ENCODE measurements at regions not wholly inside any gene's neighbourhood (a gene's known extent, or its start where the extent isn't known, plus 50 kb on each side); places are given as distances from the start of the nearest gene placed in this dataset.

- intact Hi-C loops (cut with DNase I): no loop called here
- H3K4me3 ChIP-seq: no peak overlapping the region
- no peaks in the 10 kb centered on the region for H3K36me3 ChIP-seq
- no peaks in the 10 kb centered on the region for H3K9me3 ChIP-seq
- no peak overlapping the region for H3K27ac ChIP-seq
- WGBS (ENCODE audit: insufficient coverage, low coverage, low lambda C conversion rate, missing lambda C conversion rate): 55% methylated on average over 2 of the region's 3 CpGs
- TF ChIP-seq POLR2A (IDR thresholded peaks at IDR 0.05): no peak
- TF ChIP-seq, protein P1, sequence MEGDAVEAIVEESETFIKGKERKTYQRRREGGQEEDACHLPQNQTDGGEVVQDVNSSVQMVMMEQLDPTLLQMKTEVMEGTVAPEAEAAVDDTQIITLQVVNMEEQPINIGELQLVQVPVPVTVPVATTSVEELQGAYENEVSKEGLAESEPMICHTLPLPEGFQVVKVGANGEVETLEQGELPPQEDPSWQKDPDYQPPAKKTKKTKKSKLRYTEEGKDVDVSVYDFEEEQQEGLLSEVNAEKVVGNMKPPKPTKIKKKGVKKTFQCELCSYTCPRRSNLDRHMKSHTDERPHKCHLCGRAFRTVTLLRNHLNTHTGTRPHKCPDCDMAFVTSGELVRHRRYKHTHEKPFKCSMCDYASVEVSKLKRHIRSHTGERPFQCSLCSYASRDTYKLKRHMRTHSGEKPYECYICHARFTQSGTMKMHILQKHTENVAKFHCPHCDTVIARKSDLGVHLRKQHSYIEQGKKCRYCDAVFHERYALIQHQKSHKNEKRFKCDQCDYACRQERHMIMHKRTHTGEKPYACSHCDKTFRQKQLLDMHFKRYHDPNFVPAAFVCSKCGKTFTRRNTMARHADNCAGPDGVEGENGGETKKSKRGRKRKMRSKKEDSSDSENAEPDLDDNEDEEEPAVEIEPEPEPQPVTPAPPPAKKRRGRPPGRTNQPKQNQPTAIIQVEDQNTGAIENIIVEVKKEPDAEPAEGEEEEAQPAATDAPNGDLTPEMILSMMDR (IDR thresholded peaks at IDR 0.05): no peak
- no peaks in the 10 kb centered on the region for H3K4me1 ChIP-seq
- no peaks in the 10 kb centered on the region for H3K27me3 ChIP-seq
- DNase-seq: no peak
- ATAC-seq: no peak
Observed at GRCh38 chr9:84212246-84212645, 128.3 kb downstream of the SLC28A3 start.

DNA sequence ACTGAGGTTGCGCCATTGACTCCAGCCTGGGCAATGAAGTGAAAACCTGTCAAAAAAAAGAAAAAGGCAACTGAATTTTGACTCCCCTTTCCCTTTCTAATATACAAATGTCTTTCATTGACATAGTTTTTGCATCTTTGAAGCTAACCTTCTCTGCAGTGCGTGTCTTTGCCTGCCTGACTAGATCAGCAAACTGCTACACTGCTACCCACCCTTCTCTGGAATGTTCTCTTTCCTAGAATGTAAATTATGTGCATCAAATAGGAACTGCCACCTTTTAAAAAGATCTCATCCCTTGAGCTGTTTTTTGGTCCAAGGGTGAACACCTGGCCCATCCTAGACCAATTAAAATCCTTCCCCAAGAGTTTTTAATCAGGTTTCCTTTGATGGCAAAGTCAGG lies 127.6 kb downstream of the SLC28A3 start:
- Histone ChIP-seq H3K27ac (no peak overlapping the region), H3K36me3 (no peaks in the 10 kb centered on the region), H3K4me1 (no peaks in the 10 kb centered on the region), H3K4me3 (no peak overlapping the region), H3K9me3 (no peaks in the 10 kb centered on the region), H3K27me3 (no peaks in the 10 kb centered on the region)
- intact Hi-C loops (cut with DNase I): no loop called here
- TF ChIP-seq, protein P1 (IDR thresholded peaks at IDR 0.05): no peak
- TF ChIP-seq POLR2A (IDR thresholded peaks at IDR 0.05): no peak
- no peak for DNase-seq
- WGBS (ENCODE audit: insufficient coverage, low coverage, low lambda C conversion rate, missing lambda C conversion rate): 91% methylated on average over 2 of the region's 2 CpGs
- no peak for ATAC-seq

DNA sequence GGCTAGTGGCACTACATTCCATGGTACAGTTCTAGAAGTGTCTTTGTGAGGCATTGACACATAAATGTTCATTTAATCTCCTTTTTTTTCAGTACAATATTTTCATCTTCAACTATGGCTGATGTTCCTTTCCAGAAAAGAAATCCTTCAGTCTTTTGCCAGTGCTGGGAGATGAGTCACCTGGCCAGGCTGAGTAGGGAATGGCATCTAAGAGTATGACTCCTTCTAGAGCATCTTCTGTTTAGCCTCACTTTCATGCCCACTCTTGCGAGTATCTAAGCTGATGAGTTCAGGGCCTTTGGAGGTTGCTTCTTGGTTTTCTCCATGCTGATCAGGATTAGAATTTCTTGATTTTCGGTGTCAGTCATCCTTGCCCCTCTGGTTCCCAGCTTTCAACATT lies 124.4 kb downstream of the SLC28A3 start:
- Histone ChIP-seq H3K27me3 (no peaks in the 10 kb centered on the region), H3K36me3 (no peaks in the 10 kb centered on the region), H3K27ac (no peak overlapping the region), H3K9me3 (no peaks in the 10 kb centered on the region), H3K4me3 (no peak overlapping the region), H3K4me1 (no peaks in the 10 kb centered on the region)
- no peak for TF ChIP-seq POLR2A (IDR thresholded peaks at IDR 0.05)
- TF ChIP-seq, protein P1 (IDR thresholded peaks at IDR 0.05): no peak
- intact Hi-C loops (cut with DNase I): no loop called here
- ATAC-seq: no peak
- 89% methylated on average over 2 of the region's 2 CpGs for WGBS (ENCODE audit: insufficient coverage, low coverage, low lambda C conversion rate, missing lambda C conversion rate)
- DNase-seq: no peak

DNA sequence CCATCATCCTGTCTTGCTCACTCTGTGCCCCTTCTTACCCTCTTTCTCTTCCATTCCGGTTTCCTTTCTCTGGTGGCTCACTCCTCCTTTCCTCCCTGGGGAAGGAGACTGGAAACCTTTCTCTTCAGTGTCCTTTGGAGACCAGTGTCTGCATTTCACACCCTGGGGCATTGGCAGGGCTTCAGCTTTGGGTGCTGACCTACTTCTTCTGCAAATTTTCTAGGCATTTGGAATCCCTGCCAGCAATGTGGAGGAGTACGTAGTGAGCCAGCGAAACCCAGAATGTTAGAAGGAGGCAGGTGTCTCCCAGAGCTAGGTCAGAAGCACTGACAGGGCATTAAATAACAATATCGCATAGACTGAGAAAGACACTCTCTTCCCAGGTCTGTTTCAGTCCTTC lies 122.2 kb downstream of the SLC28A3 start:
- Histone ChIP-seq H3K36me3 (no peaks in the 10 kb centered on the region), H3K4me1 (no peaks in the 10 kb centered on the region), H3K4me3 (no peak overlapping the region), H3K9me3 (no peaks in the 10 kb centered on the region), H3K27ac (no peak overlapping the region), H3K27me3 (no peaks in the 10 kb centered on the region)
- 75% methylated on average over 4 of the region's 4 CpGs for WGBS (ENCODE audit: insufficient coverage, low coverage, low lambda C conversion rate, missing lambda C conversion rate)
- TF ChIP-seq, protein P1 (IDR thresholded peaks at IDR 0.05): no peak
- TF ChIP-seq POLR2A (IDR thresholded peaks at IDR 0.05): no peak
- DNase-seq: no peak
- intact Hi-C loops (cut with DNase I): no loop called here
- no peak for ATAC-seq

DNA sequence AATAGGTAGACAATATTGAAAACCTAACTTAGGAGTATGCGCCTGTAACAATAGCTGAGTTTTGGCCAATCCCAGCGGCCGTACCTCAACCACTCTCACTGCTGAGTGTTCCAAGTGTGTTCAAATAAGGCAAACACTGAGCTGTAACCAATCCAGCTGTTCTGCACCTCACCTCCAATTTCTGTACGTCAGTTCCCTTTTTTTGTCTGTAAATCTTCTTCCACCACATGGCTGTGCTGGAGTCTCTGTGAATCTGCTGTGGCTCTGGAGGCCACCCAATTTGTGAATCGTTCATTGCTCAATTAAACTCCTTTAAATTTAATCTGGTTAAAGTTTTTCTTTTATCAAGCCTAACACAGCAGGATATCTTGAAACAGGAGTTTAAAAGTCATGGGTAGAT lies 116.3 kb downstream of the SLC28A3 start:
- ATAC-seq (no peak), DNase-seq (no peak)
- 16% methylated on average over 2 of the region's 5 CpGs for WGBS (ENCODE audit: insufficient coverage, low coverage, low lambda C conversion rate, missing lambda C conversion rate)
- H3K36me3 ChIP-seq: no peaks in the 10 kb centered on the region
- H3K27me3 ChIP-seq: no peaks in the 10 kb centered on the region
- no peaks in the 10 kb centered on the region for H3K9me3 ChIP-seq
- no peak overlapping the region for H3K4me3 ChIP-seq
- no peak overlapping the region for H3K27ac ChIP-seq
- intact Hi-C loops (cut with DNase I): no loop called here
- TF ChIP-seq POLR2A (IDR thresholded peaks at IDR 0.05): no peak
- TF ChIP-seq, protein P1 (IDR thresholded peaks at IDR 0.05): no peak
- H3K4me1 ChIP-seq: no peaks in the 10 kb centered on the region
